KMS-11 (cell line): ENCODE measurements at regions not wholly inside any gene's neighbourhood (a gene's known extent, or its start where the extent isn't known, plus 50 kb on each side); places are given as distances from the start of the nearest gene placed in this dataset.

Source experiments
- H2AFZ ChIP-seq: fragments of 200-600 bp; sonication (generic); 2 replicates; pipeline ENCODE4 v1.6.1; 2016; ENCODE audit warnings: antibody characterized with exemption, mixed run types, low read depth
- H3K27ac ChIP-seq: fragments of 200-600 bp; sonication (generic); 2 replicates; pipeline ENCODE4 v1.6.1; 2016; ENCODE audit warnings: mild to moderate bottlenecking, mixed run types
- H3K27me3 ChIP-seq: fragments of 200-600 bp; sonication (generic); 2 replicates; pipeline ENCODE4 v1.6.1; 2017; ENCODE audit warnings: mild to moderate bottlenecking, low read depth, mixed run types, moderate library complexity; ENCODE audit not compliant: insufficient read depth
- H3K36me3 ChIP-seq: fragments of 200-600 bp; sonication (generic); 2 replicates; pipeline ENCODE4 v1.6.1; 2017; ENCODE audit warnings: mild to moderate bottlenecking, mixed run types; ENCODE audit not compliant: insufficient read depth
- H3K4me1 ChIP-seq: fragments of 200-600 bp; sonication (generic); 2 replicates; pipeline ENCODE4 v1.6.1; 2016; ENCODE audit warnings: mild to moderate bottlenecking, low read depth, mixed run types; ENCODE audit not compliant: poor library complexity, severe bottlenecking
- H3K4me2 ChIP-seq: fragments of 200-600 bp; sonication (generic); 2 replicates; pipeline ENCODE4 v1.7.0; 2016; ENCODE audit warnings: mild to moderate bottlenecking, mixed run types
- H3K4me3 ChIP-seq: fragments of 200-600 bp; sonication (generic); IDR thresholded peaks from 2 replicates; pipeline ENCODE4 v1.6.1; 2017; ENCODE audit warnings: low read depth, low read length, mixed read lengths; ENCODE audit not compliant: insufficient read depth
- H3K79me2 ChIP-seq: fragments of 200-600 bp; sonication (generic); 2 replicates; pipeline ENCODE4 v1.6.1; 2016; ENCODE audit warnings: low read depth, mixed run types; ENCODE audit not compliant: insufficient read depth
- H3K9ac ChIP-seq: fragments of 200-600 bp; sonication (generic); 2 replicates; pipeline ENCODE4 v1.6.1; 2016; ENCODE audit warnings: mild to moderate bottlenecking, mixed run types
- H4K20me1 ChIP-seq: fragments of 200-600 bp; sonication (generic); 2 replicates; pipeline ENCODE4 v1.6.1; 2016; ENCODE audit warnings: mild to moderate bottlenecking, mixed run types; ENCODE audit not compliant: insufficient read depth
- TF ChIP-seq, protein P1 (sequence below): fragments of 200-600 bp; sonication (generic); conservative IDR thresholded peaks from 2 replicates; pipeline ENCODE4 v1.6.1; 2017; ENCODE audit warnings: low read depth, mild to moderate bottlenecking, antibody characterized with exemption, low read length, moderate library complexity, mixed read lengths

DNA sequence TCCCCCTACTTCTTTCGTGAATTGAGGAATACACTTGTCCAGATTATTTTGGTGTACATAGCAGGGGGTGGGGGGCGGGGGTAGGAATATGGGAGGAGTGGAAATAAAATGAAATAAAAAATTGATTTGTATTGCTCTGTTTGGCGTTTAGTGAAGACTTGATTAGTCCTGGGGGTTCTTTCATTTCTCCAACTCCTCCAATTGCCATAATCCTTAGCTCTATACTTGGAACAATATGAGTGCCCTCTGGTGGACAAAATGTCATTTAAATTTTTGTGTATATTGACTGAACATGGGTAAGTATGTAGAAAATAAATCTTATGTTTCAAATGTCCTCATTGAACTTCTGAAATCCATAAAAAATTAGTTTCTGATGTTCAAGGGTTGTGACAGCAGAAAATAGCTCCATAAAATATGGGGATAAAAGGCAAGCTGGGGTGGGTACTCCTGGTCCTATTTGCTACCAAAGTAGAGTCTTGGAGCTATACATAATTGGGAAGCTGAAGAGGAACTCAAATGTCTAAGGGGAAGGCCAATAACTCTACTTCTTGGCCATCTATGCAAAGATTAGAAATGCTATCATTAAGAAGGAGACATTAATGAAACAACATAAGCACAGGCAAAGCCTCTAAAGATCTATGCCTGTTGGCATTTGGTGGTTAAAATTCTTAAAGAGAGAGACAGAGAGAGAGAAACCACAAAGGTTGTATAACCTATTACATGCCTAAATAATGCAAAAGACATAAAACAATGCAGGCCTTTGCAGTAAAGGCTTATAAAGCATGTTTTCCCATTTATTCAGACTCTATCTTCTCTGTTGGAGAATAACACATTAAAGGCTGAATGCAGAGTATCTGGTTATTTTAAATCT, 421.6 kb downstream of the METTL15 start:
- Histone ChIP-seq H3K36me3 (no peaks in the 10 kb centered on the region), H3K4me2 (no peak overlapping the region)

DNA sequence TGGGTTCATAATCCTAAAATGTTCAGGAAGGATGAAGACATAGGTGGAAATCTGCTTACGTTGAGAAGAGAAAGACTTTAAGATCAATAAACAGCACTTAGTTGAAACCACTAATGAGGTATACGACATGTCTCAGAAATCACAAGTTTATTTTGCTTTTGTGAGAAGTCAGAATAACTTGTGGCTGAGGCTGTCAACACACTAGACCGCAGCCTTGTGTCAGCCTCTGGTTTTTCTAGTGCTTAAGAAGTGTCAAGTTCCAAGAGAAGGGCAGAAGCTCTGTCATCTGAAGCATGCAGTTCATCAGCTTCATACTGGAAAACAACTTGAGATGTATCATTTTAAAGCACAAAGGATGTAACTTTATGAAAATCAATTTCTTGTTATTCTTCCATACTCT, 420.9 kb downstream of the METTL15 start:
- Histone ChIP-seq H3K4me3 (no peak overlapping the region), H2AFZ (no peak overlapping the region), H3K27ac (no peak overlapping the region), H3K79me2 (no peaks in the 10 kb centered on the region), H3K36me3 (no peaks in the 10 kb centered on the region), H3K27me3 (no peaks in the 10 kb centered on the region), H3K9ac (no peak overlapping the region), H4K20me1 (no peaks in the 10 kb centered on the region), H3K4me2 (no peak overlapping the region), H3K4me1 (no peaks in the 10 kb centered on the region)
- TF ChIP-seq, protein P1, sequence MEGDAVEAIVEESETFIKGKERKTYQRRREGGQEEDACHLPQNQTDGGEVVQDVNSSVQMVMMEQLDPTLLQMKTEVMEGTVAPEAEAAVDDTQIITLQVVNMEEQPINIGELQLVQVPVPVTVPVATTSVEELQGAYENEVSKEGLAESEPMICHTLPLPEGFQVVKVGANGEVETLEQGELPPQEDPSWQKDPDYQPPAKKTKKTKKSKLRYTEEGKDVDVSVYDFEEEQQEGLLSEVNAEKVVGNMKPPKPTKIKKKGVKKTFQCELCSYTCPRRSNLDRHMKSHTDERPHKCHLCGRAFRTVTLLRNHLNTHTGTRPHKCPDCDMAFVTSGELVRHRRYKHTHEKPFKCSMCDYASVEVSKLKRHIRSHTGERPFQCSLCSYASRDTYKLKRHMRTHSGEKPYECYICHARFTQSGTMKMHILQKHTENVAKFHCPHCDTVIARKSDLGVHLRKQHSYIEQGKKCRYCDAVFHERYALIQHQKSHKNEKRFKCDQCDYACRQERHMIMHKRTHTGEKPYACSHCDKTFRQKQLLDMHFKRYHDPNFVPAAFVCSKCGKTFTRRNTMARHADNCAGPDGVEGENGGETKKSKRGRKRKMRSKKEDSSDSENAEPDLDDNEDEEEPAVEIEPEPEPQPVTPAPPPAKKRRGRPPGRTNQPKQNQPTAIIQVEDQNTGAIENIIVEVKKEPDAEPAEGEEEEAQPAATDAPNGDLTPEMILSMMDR, result no peak

More for the DNA sequence above, 421.6 kb downstream of the METTL15 start:
- H3K4me1 ChIP-seq, result no peaks in the 10 kb centered on the region
- no peaks in the 10 kb centered on the region for H3K79me2 ChIP-seq
- TF ChIP-seq, protein P1, result peak; percentile 60
- no peaks in the 10 kb centered on the region for H4K20me1 ChIP-seq
- no peak overlapping the region for H3K27ac ChIP-seq
- H3K9ac ChIP-seq, result no peak overlapping the region
- H2AFZ ChIP-seq, result no peak overlapping the region
- no peaks in the 10 kb centered on the region for H3K27me3 ChIP-seq
- no peak overlapping the region for H3K4me3 ChIP-seq

DNA sequence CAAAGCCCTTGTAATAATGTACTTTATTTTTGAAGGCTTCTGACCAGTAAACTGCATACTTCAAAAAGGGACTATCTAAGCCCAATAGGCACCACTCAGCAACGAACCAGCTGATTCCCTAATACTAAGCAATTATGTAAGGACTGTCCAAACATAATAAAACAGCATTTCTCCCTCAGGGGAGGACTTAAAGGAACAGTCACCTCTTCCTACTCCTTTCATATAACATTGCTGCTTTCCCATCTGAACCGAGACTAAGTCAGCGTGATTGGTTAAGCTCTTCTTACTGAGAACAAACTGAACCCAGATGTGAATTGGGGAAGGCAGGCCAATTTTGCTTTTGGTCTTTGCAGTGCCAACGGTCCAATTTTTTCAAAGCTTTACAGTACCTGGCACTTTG, 420.0 kb downstream of the METTL15 start:
- H3K27ac ChIP-seq, result no peak overlapping the region
- H3K4me1 ChIP-seq, result no peaks in the 10 kb centered on the region
- H3K27me3 ChIP-seq, result no peaks in the 10 kb centered on the region
- H4K20me1 ChIP-seq, result no peaks in the 10 kb centered on the region
- H3K4me2 ChIP-seq, result no peak overlapping the region
- TF ChIP-seq, protein P1, result no peak
- no peak overlapping the region for H2AFZ ChIP-seq
- H3K9ac ChIP-seq, result no peak overlapping the region
- no peaks in the 10 kb centered on the region for H3K36me3 ChIP-seq
- H3K79me2 ChIP-seq, result no peaks in the 10 kb centered on the region
- no peak overlapping the region for H3K4me3 ChIP-seq

DNA sequence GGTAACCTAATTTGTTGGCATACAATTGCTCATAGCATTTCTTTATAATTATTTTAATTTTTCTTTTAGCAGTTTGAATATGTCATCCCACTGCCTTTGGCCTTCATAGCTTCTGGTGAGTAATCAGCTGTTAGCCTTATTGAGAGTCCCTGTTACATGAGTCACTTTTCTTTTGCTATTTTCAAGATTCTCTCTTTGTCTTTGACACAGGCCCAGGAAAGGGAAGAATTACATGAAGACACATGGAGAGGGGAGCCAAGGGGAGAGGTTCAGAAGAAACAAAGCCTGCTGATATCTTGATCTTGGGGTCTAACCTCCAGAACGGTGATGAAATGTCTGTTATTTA, 418.2 kb downstream of the METTL15 start:
- Histone ChIP-seq H3K9ac (no peak overlapping the region), H4K20me1 (no peaks in the 10 kb centered on the region), H3K4me2 (no peak overlapping the region), H2AFZ (no peak overlapping the region), H3K36me3 (no peaks in the 10 kb centered on the region), H3K4me1 (no peaks in the 10 kb centered on the region), H3K4me3 (no peak overlapping the region), H3K79me2 (no peaks in the 10 kb centered on the region), H3K27ac (no peak overlapping the region), H3K27me3 (no peaks in the 10 kb centered on the region)
- TF ChIP-seq, protein P1, result no peak
